ENCODE measurements at regions not wholly inside any gene's neighbourhood (a gene's known extent, or its start where the extent isn't known, plus 50 kb on each side); places are given as distances from the start of the nearest gene placed in this dataset.

GRCh38 chr9:546797-547223 is 294.7 kb upstream of the DMRT1 start:
- 6 to 7% methylated on average over 3 of the region's 3 CpGs for WGBS, 2 donors
- H3K4me1 ChIP-seq: peaks cover 44% of the 10 kb centered on the region
- no peaks in the 10 kb centered on the region for H3K27me3 ChIP-seq
- intact Hi-C loops (cut with DNase I): no loop called here
- ATAC-seq (peak; percentile 51), DNase-seq (peak in 2 of 4 donors; percentile 25 to 27)
- peak overlapping the region in 3 of 4 donors; percentile 14 to 52 (median 21) for H3K27ac ChIP-seq
- no peaks in the 10 kb centered on the region for H3K9me3 ChIP-seq
- TF ChIP-seq CTCF (IDR thresholded peaks at IDR 0.05) (peak in 6 of 7 experiments; percentile 20 to 57 (median 48)), POLR2A (IDR thresholded peaks at IDR 0.05) (no peak)
- H3K36me3 ChIP-seq (replicated peaks in 1 of 2; ENCODE audit: insufficient read depth in 1 of 2, low read depth in 2 of 2): no peaks in the 10 kb centered on the region
- no peak overlapping the region for H3K4me3 ChIP-seq

GRCh38 chr9:547314-547713 is 294.2 kb upstream of the DMRT1 start:
- no peaks in the 10 kb centered on the region for H3K9me3 ChIP-seq
- intact Hi-C loops (cut with DNase I): no loop called here
- H3K27ac ChIP-seq: peak overlapping the region in 2 of 4 donors; percentile 21 to 52
- TF ChIP-seq CTCF (IDR thresholded peaks at IDR 0.05): no peak
- TF ChIP-seq POLR2A (IDR thresholded peaks at IDR 0.05): no peak
- no peaks in the 10 kb centered on the region for H3K36me3 ChIP-seq (replicated peaks in 1 of 2; ENCODE audit: insufficient read depth in 1 of 2, low read depth in 2 of 2)
- WGBS, 2 donors: 64 to 68% methylated on average over 5 of the region's 5 CpGs
- no peak for ATAC-seq
- H3K27me3 ChIP-seq: no peaks in the 10 kb centered on the region
- peaks cover 49% of the 10 kb centered on the region for H3K4me1 ChIP-seq
- no peak for DNase-seq
- no peak overlapping the region for H3K4me3 ChIP-seq

- no peak for ATAC-seq
- Histone ChIP-seq H3K36me3 (replicated peaks in 1 of 2; ENCODE audit: insufficient read depth in 1 of 2, low read depth in 2 of 2) (no peaks in the 10 kb centered on the region), H3K9me3 (no peaks in the 10 kb centered on the region), H3K4me3 (no peak overlapping the region), H3K27ac (no peak overlapping the region), H3K4me1 (peaks cover 55% of the 10 kb centered on the region), H3K27me3 (no peaks in the 10 kb centered on the region)
- no peak for DNase-seq
- intact Hi-C loops (cut with DNase I): no loop called here
- 85 to 88% methylated on average over 12 of the region's 12 CpGs for WGBS, 2 donors
- TF ChIP-seq POLR2A (IDR thresholded peaks at IDR 0.05) (no peak), CTCF (IDR thresholded peaks at IDR 0.05) (no peak)
Measured at GRCh38 chr9:549455-549997, 292.0 kb upstream of the DMRT1 start.

GRCh38 chr9:550333-550732 is 291.2 kb upstream of the DMRT1 start:
- Histone ChIP-seq H3K4me1 (peaks cover 55% of the 10 kb centered on the region), H3K27ac (no peak overlapping the region), H3K36me3 (replicated peaks in 1 of 2; ENCODE audit: insufficient read depth in 1 of 2, low read depth in 2 of 2) (no peaks in the 10 kb centered on the region), H3K27me3 (no peaks in the 10 kb centered on the region), H3K4me3 (no peak overlapping the region), H3K9me3 (no peaks in the 10 kb centered on the region)
- WGBS, 2 donors: 51 to 56% methylated on average over 8 of the region's 8 CpGs
- ATAC-seq (no peak), DNase-seq (peak in 1 of 4 donors; percentile 42)
- intact Hi-C loops (cut with DNase I): no loop called here
- TF ChIP-seq POLR2A (IDR thresholded peaks at IDR 0.05) (no peak), CTCF (IDR thresholded peaks at IDR 0.05) (no peak)

All from body of pancreas (tissue), 4 donors.